LNCAP (cell line): ENCODE measurements at regions not wholly inside any gene's neighbourhood (a gene's known extent, or its start where the extent isn't known, plus 50 kb on each side); places are given as distances from the start of the nearest gene placed in this dataset.

Source experiments
- CTCF ChIP-seq: fragments of 450-650 bp; IDR thresholded peaks from 2 replicates; pipeline ENCODE4 v1.5.1; 2017; ENCODE audit warnings: mild to moderate bottlenecking

DNA sequence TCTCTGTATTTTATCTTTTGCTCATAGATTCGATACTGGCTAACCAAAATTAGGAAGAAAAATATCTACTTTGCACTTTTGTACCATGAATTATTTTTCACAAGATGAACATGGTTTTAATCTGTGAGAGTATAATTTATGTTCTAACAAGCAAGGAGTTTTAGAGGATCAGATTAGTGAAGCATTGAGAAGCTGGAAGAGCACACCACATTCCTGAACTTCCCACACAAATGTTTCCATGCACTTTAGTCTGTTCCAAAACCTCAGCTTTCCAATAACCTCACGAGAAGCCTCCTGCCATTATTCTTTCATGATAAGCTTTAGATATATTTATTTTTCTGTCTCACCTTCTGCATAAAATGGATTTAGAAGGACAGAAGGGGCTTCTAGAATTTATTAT, 98.7 kb upstream of the MPDZ start:
- TF ChIP-seq CTCF, result no peak

DNA sequence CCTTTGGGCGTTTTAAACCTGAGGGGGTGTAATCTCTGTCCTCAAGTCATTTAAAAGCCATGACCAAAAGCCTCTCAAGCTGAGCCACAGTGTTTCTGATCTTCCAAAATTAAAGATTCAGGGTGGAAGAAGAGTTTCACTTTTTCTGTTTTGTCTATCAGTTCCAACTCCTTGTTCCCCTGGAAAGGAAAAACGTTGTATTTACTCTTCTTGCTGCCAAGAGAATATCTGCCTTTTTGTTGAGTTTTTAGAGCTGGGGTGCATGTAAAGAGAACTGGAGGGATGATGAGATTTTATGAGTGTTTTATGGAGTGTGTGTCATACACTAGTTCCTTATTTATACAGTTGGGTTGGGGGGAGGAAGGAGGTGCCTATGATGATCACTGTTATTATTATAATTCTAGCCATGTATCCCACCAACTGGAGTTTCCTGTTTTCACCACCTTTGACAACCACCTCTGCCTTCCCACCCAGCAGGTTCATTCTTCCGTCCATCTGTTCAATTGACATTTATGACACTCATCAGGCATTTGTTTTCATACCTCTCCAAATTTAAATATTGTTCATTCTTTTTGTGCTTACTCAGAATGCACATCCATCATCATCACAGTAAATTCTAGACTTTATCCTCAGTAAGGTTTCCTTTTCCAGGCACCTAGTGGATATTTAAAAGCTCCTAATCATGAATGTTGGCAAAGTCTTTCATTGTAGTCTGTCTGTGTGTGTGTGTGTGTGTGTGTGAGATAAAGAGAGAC, 97.9 kb upstream of the MPDZ start:
- no peak for TF ChIP-seq CTCF

- no peak for TF ChIP-seq CTCF
These were observed 93.0 kb upstream of the MPDZ start for GRCh38 chr9:13372510-13372909.

DNA sequence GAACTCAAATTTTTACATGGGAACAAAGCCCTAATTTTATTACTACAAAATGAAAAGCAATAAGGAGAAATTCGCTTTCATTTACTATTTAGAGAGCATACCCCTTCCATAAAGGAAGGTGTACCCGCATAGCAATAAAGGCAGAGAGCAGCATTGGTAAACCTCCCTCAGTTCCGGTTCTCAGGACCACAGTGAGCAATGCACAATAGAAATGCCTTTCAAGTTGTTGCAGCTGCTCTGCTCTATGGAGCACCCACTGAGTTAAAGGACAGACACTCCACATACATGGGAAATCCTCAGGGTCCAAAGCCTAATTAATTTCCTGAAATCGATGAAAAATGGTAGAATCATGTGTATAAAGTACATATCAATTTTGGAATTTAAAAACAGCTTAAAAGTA, 89.9 kb upstream of the MPDZ start:
- TF ChIP-seq CTCF, result no peak

- no peak for TF ChIP-seq CTCF
These were observed 88.3 kb upstream of the MPDZ start for GRCh38 chr9:13367784-13368183.

DNA sequence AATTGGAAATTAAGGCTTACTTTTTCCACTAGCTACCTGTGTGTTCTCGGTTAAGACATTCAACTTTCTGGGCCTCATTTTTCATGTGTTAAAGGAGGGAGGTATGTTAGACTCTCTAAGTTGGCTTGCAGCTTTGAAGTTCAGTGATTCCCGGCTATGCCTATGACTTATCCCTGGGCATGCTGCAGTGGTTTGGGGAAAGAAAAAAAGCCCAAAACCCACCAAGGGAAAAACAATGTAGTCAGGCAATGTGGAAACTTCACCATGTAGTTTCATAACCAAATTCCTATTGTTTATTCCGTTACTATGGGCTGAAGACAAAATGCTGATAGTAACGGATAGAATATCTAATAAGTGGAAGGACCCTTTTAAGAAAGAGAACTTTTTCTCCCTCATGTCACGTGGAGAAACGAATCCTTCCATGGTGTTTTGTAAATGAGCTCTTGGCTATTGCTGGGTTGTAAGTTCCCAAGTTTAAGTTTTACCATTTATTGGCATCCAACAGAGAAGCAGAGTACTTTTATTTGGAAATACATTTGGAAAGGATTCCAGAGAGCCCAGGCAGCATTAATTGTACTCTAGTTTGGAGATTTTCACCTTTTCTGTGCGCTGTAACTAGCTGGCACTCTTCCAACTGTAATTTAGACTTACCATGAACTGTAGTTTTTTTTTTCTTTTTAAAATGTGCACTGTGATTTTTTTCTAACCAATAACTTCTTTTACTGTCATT, 84.9 kb upstream of the MPDZ start:
- TF ChIP-seq CTCF, result no peak

- TF ChIP-seq CTCF, result no peak
These were observed 81.6 kb upstream of the MPDZ start for GRCh38 chr9:13361076-13361475.
